ENCODE measurements at regions not wholly inside any gene's neighbourhood (a gene's known extent, or its start where the extent isn't known, plus 50 kb on each side); places are given as distances from the start of the nearest gene placed in this dataset.

DNA sequence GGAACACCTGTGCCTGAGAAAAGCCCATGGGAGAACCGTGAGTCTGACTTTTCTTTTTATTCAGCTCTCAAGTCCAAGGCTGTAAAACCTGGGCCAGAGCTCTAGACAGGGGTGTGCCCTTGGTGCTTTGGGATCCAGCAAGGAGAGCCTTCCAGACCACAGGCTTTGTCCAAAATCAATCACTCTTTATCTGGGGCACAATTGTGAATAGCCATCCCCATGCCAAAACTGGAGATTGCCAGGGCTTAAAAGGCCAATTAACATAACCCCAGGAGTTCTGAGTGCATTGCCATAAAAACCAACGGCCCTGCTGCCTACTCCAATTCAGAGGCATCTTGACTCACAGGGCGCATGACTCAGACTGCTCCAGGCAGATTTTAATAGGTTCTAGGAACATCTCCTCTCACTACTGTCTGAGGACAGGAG, 391.8 kb downstream of the ARHGEF28 start:
- Histone ChIP-seq H3K36me3 (ENCODE audit: control insufficient read depth in 1 of 2, insufficient read depth in 2 of 2, low read length in 2 of 2) (no peaks in the 10 kb centered on the region), H3K4me1 (ENCODE audit: control insufficient read depth in 1 of 2, insufficient read depth in 2 of 2, low read length in 2 of 2) (peaks cover 18 to 23% of the 10 kb centered on the region in 2 experiments), H3K4me3 (replicated peaks in 1 of 2; ENCODE audit: low read depth in 1 of 2, low read length in 2 of 2) (no peak overlapping the region; a peak in 1 of 4 replicates), H3K27ac (ENCODE audit: low read depth, low read length) (peak overlapping the region; percentile 52), H3K9me3 (ENCODE audit: control insufficient read depth in 1 of 2, insufficient read depth in 1 of 2, low read depth in 1 of 2, low read length in 2 of 2) (no peaks in the 10 kb centered on the region), H3K4me2 (ENCODE audit: low read length) (peak overlapping the region; percentile 63), H3K27me3 (ENCODE audit: insufficient read depth, low read length) (peaks cover 20% of the 10 kb centered on the region; the same call in 1 of the 2 replicates), H2AFZ (ENCODE audit: low read depth, low read length, poor library complexity, severe bottlenecking) (no peak overlapping the region), H4K20me1 (ENCODE audit: insufficient read depth) (no peaks in the 10 kb centered on the region), H3K79me2 (ENCODE audit: insufficient read depth, low read length) (no peaks in the 10 kb centered on the region), H3K9ac (ENCODE audit: low read length) (no peak overlapping the region), H3K9me2 (ENCODE audit: insufficient read depth) (no peaks in the 10 kb centered on the region)
- ATAC-seq (peak; percentile 82), DNase-seq (ENCODE audit: low read depth, low spot score) (peak; percentile 73)
- CTCF ChIA-PET, result interaction anchor here (1.1 kb wide), 1 partner anchor 622 kb away, joined by 3 read pairs; no protein-coding TSS in a partner anchor
- TF ChIP-seq EZH2 (IDR thresholded peaks at IDR 0.05) (no peak), EGR1 (IDR thresholded peaks at IDR 0.05; ENCODE audit: low read depth) (no peak), ELF1 (IDR thresholded peaks at IDR 0.05; ENCODE audit: borderline replicate concordance, low read depth) (no peak), FOSL1 (IDR thresholded peaks at IDR 0.05; ENCODE audit: low read depth) (peak; percentile 79), RAD21 (IDR thresholded peaks at IDR 0.05; ENCODE audit: low read depth) (no peak), SRF (IDR thresholded peaks at IDR 0.05; ENCODE audit: low read depth) (0 out of 2 replicates have a peak, but pooled peaks have one; percentile 17), JUND (IDR thresholded peaks at IDR 0.05) (peak; percentile 43; the same call in 1 of the 2 replicates), YY1 (IDR thresholded peaks at IDR 0.05; ENCODE audit: extremely low read depth, insufficient replicate concordance, low read depth, low read length) (no peak), ZFX (IDR thresholded peaks at IDR 0.05) (no peak), POLR2AphosphoS5 (IDR thresholded peaks at IDR 0.05; ENCODE audit: low read depth, low read length) (no peak; the same call in 1 of the 2 replicates), SP1 (IDR thresholded peaks at IDR 0.05; ENCODE audit: low read depth) (peak; percentile 44; the same call in 1 of the 2 replicates), ZNF274 (IDR thresholded peaks at IDR 0.05; ENCODE audit: low read depth, low read length) (no peak), TCF7L2 (IDR thresholded peaks at IDR 0.05; ENCODE audit: borderline replicate concordance, extremely low read depth, insufficient read depth, insufficient read length) (no peak)
- TF ChIP-seq, protein P1, sequence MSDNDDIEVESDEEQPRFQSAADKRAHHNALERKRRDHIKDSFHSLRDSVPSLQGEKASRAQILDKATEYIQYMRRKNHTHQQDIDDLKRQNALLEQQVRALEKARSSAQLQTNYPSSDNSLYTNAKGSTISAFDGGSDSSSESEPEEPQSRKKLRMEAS (IDR thresholded peaks at IDR 0.05), result no peak
- TF ChIP-seq, protein P2, sequence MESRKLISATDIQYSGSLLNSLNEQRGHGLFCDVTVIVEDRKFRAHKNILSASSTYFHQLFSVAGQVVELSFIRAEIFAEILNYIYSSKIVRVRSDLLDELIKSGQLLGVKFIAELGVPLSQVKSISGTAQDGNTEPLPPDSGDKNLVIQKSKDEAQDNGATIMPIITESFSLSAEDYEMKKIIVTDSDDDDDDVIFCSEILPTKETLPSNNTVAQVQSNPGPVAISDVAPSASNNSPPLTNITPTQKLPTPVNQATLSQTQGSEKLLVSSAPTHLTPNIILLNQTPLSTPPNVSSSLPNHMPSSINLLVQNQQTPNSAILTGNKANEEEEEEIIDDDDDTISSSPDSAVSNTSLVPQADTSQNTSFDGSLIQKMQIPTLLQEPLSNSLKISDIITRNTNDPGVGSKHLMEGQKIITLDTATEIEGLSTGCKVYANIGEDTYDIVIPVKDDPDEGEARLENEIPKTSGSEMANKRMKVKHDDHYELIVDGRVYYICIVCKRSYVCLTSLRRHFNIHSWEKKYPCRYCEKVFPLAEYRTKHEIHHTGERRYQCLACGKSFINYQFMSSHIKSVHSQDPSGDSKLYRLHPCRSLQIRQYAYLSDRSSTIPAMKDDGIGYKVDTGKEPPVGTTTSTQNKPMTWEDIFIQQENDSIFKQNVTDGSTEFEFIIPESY (IDR thresholded peaks at IDR 0.05; ENCODE audit: extremely low read depth, insufficient replicate concordance, low read length), result no peak
- TF ChIP-seq, protein P3, sequence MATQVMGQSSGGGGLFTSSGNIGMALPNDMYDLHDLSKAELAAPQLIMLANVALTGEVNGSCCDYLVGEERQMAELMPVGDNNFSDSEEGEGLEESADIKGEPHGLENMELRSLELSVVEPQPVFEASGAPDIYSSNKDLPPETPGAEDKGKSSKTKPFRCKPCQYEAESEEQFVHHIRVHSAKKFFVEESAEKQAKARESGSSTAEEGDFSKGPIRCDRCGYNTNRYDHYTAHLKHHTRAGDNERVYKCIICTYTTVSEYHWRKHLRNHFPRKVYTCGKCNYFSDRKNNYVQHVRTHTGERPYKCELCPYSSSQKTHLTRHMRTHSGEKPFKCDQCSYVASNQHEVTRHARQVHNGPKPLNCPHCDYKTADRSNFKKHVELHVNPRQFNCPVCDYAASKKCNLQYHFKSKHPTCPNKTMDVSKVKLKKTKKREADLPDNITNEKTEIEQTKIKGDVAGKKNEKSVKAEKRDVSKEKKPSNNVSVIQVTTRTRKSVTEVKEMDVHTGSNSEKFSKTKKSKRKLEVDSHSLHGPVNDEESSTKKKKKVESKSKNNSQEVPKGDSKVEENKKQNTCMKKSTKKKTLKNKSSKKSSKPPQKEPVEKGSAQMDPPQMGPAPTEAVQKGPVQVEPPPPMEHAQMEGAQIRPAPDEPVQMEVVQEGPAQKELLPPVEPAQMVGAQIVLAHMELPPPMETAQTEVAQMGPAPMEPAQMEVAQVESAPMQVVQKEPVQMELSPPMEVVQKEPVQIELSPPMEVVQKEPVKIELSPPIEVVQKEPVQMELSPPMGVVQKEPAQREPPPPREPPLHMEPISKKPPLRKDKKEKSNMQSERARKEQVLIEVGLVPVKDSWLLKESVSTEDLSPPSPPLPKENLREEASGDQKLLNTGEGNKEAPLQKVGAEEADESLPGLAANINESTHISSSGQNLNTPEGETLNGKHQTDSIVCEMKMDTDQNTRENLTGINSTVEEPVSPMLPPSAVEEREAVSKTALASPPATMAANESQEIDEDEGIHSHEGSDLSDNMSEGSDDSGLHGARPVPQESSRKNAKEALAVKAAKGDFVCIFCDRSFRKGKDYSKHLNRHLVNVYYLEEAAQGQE (IDR thresholded peaks at IDR 0.05; ENCODE audit: low read depth), result no peak
- POLR2A ChIA-PET, result no interaction called here
- RAD21 ChIA-PET (ENCODE audit: low non-redundant PET in 1 of 2, low total read pairs in 2 of 2, uncharacterized antibody in 2 of 2, unreplicated experiment in 2 of 2), result no interaction called here
- intact Hi-C loops (cut with micrococcal nuclease), result loop anchor here (5.0 kb wide), 1 partner anchor 115 kb away; no protein-coding TSS in a partner anchor
- no TSS peak for BruUV-seq (replicated peaks)
